Cerebellar cortex (tissue), 1 donor: ENCODE measurements at regions not wholly inside any gene's neighbourhood (a gene's known extent, or its start where the extent isn't known, plus 50 kb on each side); places are given as distances from the start of the nearest gene placed in this dataset.

Experiments used
- DNase-seq: peaks from one replicate; pipeline ENCODE4 v3.0.0-alpha.2; 2015; ENCODE audit warnings: low spot score

GRCh38 chr13:40302351-40302750, 364.1 kb downstream of the FOXO1 start:
- no peak for DNase-seq

- DNase-seq = no peak
These were observed 362.1 kb downstream of the FOXO1 start for GRCh38 chr13:40304391-40304790.

- no peak for DNase-seq
These were observed 359.6 kb downstream of the FOXO1 start for GRCh38 chr13:40306817-40307216.

- no peak for DNase-seq
These were observed 356.6 kb downstream of the FOXO1 start for GRCh38 chr13:40309881-40310280.

GRCh38 chr13:40311356-40312101, 354.9 kb downstream of the FOXO1 start:
- no peak for DNase-seq

- no peak for DNase-seq
These were observed 352.9 kb downstream of the FOXO1 start for GRCh38 chr13:40313269-40314200.

GRCh38 chr13:40315416-40316064, 350.9 kb downstream of the FOXO1 start:
- no peak for DNase-seq

GRCh38 chr13:40316301-40316700, 350.1 kb downstream of the FOXO1 start:
- no peak for DNase-seq

- DNase-seq = no peak
These were observed 348.5 kb downstream of the FOXO1 start for GRCh38 chr13:40317980-40318327.

GRCh38 chr13:40318366-40318765, 348.1 kb downstream of the FOXO1 start:
- peak; percentile 5 for DNase-seq

GRCh38 chr13:40319699-40320579, 346.5 kb downstream of the FOXO1 start:
- no peak for DNase-seq

- no peak for DNase-seq
These were observed 338.4 kb downstream of the FOXO1 start for GRCh38 chr13:40328091-40328490.

- DNase-seq = no peak
These were observed 336.5 kb downstream of the FOXO1 start for GRCh38 chr13:40329781-40330485.

GRCh38 chr13:40330950-40331349, 335.5 kb downstream of the FOXO1 start:
- no peak for DNase-seq

GRCh38 chr13:40331802-40332201, 334.6 kb downstream of the FOXO1 start:
- no peak for DNase-seq

GRCh38 chr13:40333226-40333625, 333.2 kb downstream of the FOXO1 start:
- no peak for DNase-seq

- no peak for DNase-seq
These were observed 332.4 kb downstream of the FOXO1 start for GRCh38 chr13:40334031-40334430.

GRCh38 chr13:40334616-40335015, 331.8 kb downstream of the FOXO1 start:
- DNase-seq = no peak

- no peak for DNase-seq
These were observed 329.9 kb downstream of the FOXO1 start for GRCh38 chr13:40336228-40337221.

GRCh38 chr13:40337651-40338050, 328.8 kb downstream of the FOXO1 start:
- DNase-seq = no peak
